ENCODE measurements at regions not wholly inside any gene's neighbourhood (a gene's known extent, or its start where the extent isn't known, plus 50 kb on each side); places are given as distances from the start of the nearest gene placed in this dataset.
"Not testable (repeated sequence)": the region's sequence is repeated elsewhere in the genome, so short reads cannot be mapped to it uniquely, and the experiment has no call there.

DNA sequence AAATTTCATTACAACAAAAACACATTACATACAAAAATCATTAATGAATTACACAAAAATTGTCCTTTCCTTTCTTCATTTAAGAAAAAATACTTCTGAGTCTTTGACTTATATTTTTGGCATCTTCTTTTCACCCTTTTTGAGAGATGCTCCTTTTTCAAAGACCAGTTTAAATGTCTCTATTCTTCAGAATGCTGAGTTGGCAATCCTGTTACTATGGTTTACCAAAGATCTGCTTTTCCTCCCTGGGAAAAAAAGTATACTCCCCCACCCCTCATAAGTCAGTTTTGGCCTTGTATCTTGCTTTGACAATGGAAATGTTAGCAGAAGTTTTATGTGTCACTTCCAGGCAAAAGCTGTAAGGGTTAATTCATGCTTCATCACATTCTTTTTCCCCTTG is 198.4 kb upstream of the GRM3 start:
- TF ChIP-seq, protein P1, sequence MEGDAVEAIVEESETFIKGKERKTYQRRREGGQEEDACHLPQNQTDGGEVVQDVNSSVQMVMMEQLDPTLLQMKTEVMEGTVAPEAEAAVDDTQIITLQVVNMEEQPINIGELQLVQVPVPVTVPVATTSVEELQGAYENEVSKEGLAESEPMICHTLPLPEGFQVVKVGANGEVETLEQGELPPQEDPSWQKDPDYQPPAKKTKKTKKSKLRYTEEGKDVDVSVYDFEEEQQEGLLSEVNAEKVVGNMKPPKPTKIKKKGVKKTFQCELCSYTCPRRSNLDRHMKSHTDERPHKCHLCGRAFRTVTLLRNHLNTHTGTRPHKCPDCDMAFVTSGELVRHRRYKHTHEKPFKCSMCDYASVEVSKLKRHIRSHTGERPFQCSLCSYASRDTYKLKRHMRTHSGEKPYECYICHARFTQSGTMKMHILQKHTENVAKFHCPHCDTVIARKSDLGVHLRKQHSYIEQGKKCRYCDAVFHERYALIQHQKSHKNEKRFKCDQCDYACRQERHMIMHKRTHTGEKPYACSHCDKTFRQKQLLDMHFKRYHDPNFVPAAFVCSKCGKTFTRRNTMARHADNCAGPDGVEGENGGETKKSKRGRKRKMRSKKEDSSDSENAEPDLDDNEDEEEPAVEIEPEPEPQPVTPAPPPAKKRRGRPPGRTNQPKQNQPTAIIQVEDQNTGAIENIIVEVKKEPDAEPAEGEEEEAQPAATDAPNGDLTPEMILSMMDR (IDR thresholded peaks at IDR 0.05; ENCODE audit: extremely low read depth, missing control alignments), result no peak
- DNase-seq (ENCODE audit: low spot score), result no peak

DNA sequence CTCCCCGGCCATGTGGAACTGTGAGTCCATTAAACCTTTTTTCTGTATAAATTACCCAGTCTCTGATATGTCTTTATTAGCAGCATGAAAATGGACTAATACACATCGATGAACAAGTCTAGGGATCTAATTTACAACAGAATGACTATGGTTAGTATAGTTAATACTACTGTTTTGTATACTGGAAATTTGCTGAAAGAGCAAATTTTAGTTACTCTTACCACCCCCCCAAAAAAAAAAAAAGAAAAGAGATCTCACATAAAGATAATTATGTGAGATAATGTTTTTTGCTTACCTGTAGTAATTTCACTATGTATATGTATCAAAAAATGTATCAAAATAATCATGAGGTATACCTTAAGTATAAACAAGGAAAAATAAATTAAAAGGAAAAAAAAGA is 199.5 kb upstream of the GRM3 start:
- no peak for DNase-seq (ENCODE audit: low spot score)
- TF ChIP-seq, protein P1 (IDR thresholded peaks at IDR 0.05; ENCODE audit: extremely low read depth, missing control alignments), result no peak

DNA sequence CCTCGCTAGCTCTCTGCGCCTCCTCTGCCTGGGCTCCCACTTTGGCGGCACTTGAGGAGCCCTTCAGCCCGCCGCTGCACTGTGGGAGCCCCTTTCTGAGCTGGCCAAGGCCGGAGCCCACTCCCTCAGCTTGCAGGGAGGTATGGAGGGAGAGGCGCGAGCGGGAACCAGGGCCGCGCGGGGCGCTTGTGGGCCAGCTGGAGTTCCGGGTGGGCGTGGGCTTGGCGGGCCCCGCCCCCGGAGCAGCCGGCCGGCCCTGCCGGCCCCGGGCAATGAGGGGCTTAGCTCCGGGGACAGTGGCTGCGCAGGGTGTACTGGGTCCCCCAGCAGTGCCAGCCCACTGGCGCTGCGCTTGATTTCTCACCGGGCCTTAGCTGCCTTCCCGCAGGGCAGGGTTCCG is 203.3 kb upstream of the GRM3 start:
- DNase-seq (ENCODE audit: low spot score), result not testable (repeated sequence)

DNA sequence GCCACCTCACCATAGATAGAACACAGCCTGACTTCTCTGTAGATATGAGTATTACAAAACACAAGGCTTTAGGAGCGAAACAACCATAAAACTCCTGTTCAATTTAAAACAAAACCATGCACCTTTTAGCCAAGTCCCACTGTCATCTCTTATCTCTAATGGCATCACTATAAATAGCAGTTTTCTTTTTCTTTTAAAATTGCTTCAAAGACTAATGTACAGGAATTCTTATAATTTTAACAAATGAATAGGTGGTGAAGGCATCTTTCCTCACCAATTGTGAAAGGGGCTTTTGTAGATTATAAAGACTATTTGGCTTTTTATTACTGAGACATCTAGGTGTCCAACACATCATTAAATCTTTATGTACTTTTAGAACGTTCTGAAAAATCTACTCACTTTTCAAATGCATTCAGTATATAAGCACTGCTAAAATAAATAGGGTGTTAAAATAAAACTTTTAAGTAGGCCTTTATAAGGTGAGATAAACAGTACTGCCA is 205.7 kb upstream of the GRM3 start:
- TF ChIP-seq, protein P1 (IDR thresholded peaks at IDR 0.05; ENCODE audit: extremely low read depth, missing control alignments), result no peak
- DNase-seq (ENCODE audit: low spot score), result no peak

DNA sequence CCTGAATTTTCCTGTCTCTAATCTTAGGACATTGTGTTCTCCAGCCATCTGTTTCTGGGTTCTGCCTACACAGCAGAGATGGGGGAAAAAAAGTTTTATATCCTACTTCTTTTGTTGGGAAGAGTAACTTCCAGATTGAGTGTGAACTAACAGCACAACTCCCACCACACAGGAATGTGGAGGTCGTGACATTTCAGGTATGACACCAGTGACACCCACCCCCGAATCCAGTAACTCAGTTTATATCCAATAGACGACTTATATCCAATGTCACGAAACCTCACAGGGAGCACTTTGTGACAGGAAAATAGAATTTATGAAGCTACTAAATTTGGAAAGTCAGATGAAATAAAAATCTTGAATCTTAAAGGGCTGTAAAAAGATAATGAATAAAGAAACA is 211.9 kb upstream of the GRM3 start:
- TF ChIP-seq, protein P1 (IDR thresholded peaks at IDR 0.05; ENCODE audit: extremely low read depth, missing control alignments), result no peak
- DNase-seq (ENCODE audit: low spot score), result no peak

DNA sequence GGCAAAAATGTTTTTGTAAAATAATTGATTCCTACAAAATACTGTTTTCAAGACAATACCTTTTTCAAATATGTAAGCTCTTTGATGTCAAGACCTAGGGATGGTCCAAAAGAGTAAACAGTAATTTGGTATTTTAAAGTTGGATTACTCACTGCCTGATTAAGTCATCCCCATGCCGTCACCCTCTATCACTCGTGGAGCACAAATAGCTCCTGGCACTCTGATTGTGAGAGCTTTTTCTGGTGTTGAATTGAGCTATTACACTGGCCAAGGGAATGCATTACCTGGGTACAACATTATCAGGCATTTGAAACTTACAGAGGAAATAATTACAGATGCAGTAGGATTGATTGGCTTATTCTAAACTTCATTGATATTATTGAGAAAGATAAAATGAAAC is 231.9 kb upstream of the GRM3 start:
- TF ChIP-seq, protein P1 (IDR thresholded peaks at IDR 0.05; ENCODE audit: extremely low read depth, missing control alignments), result no peak
- DNase-seq (ENCODE audit: low spot score), result no peak

DNA sequence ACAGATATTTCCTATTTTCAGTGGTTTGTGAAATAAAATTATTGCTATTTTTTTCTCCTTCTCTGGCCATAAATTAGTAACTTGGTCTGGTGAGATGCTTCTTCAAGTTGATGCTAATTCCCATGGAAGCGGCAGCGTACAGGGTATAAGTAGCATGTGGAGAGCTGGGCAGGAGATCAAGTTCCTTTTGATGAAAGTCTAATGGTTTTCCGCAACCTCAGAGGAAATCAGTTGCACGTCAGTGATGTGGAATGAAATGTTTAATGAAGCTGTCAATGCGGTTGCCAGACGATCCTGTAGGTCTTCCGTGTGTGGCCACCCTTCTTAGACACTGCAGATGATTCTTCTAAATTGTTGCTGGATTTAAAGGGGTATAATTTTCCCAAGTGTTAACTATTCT is 236.4 kb upstream of the GRM3 start:
- no peak for DNase-seq (ENCODE audit: low spot score)

DNA sequence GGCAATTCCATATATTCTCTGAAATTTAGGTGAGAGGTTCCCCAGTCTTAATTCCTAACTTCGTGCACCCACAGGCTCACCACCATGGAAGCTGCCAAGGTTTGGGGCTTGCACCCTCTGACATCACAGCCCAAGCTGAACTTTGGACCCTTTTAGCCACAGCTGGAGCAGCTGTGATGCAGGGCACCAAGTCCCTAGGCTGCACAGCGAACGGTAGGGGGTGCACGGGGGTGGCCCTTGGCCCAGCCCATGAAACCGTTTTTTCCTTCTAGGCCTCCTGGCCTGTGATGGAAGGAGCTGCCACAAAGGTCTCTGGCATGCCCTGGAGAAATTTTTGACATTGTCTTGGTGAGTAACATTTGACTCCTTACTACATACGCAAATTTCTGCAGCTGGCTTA is 251.9 kb upstream of the GRM3 start:
- DNase-seq (ENCODE audit: low spot score), result no peak
- TF ChIP-seq, protein P1 (IDR thresholded peaks at IDR 0.05; ENCODE audit: extremely low read depth, missing control alignments), result no peak

More for the DNA sequence above, 236.4 kb upstream of the GRM3 start:
- TF ChIP-seq, protein P1 (IDR thresholded peaks at IDR 0.05; ENCODE audit: extremely low read depth, missing control alignments), result no peak

DNA sequence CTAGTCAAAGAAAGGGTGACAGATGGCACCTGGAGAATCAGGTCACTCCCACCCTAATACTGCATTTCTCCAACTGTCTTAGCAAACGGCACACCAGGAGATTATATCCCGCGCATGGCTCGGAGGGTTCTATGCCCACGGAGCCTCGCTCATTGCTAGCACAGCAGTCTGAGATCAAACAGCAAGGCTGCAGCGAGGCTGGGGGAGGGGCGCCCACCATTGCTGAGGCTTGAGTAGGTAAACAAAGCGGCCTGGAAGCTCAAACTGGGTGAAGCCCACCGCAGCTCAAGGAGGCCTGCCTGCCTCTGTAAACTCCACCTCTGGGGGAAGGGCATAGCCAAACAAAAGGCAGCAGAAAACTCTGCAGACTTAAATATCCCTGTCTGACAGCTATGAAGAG is 268.1 kb upstream of the GRM3 start:
- DNase-seq (ENCODE audit: low spot score), result not testable (repeated sequence)
